Gastroesophageal sphincter (tissue), 4 donors: ENCODE measurements at regions not wholly inside any gene's neighbourhood (a gene's known extent, or its start where the extent isn't known, plus 50 kb on each side); places are given as distances from the start of the nearest gene placed in this dataset.

Experiments
- ATAC-seq: fragments of 150-250 bp; one replicate; pipeline ENCODE4 v1.9.1; 2016; ENCODE audit warnings: mild to moderate bottlenecking, moderate library complexity
- H3K27ac ChIP-seq, 4 donors: fragments of 200-600 bp; sonication (generic) in 3 of 4; 1 replicate in 3 of 4; 2 replicates in 1 of 4; pipeline ENCODE4 v1.5.1; 2016 to 2019
- H3K27me3 ChIP-seq: fragments of 200-600 bp; sonication (generic); one replicate; pipeline ENCODE4 v1.5.1; 2019
- H3K36me3 ChIP-seq, 2 donors: fragments of 200-600 bp; sonication (generic); one replicate each; pipeline ENCODE4 v1.5.1; 2019; ENCODE audit warnings: control low read depth in 1 of 2
- H3K4me1 ChIP-seq, 3 donors: fragments of 200-600 bp; sonication (generic); 1 replicate in 2 of 3; 2 replicates in 1 of 3; pipeline ENCODE4 v1.5.1; 2016 to 2019; ENCODE audit warnings: control low read depth in 2 of 3
- H3K4me3 ChIP-seq, 2 donors: fragments of 200-600 bp; sonication (generic); one replicate each; pipeline ENCODE4 v1.5.1; 2019; ENCODE audit warnings: mild to moderate bottlenecking in 1 of 2, moderate library complexity in 1 of 2
- H3K9me3 ChIP-seq, 3 donors: fragments of 200-600 bp; sonication (generic); one replicate each; pipeline ENCODE4 v1.5.1; 2017 to 2019; ENCODE audit warnings: control low read depth in 2 of 3
- EP300 ChIP-seq: sonication (generic); formaldehyde crosslinking; IDR thresholded peaks from one replicate; pipeline ENCODE4 v1.6.1; 2017; ENCODE audit warnings: antibody characterized with exemption, mild to moderate bottlenecking
- POLR2A ChIP-seq, 2 donors: fragments of 450-650 bp; IDR thresholded peaks; one replicate each; pipeline ENCODE4 v1.6.1; 2017; ENCODE audit warnings: antibody characterized with exemption in 2 of 2, mild to moderate bottlenecking in 2 of 2, moderate library complexity in 1 of 2
- POLR2AphosphoS5 ChIP-seq: sonication (generic); formaldehyde crosslinking; IDR thresholded peaks from one replicate; pipeline ENCODE4 v1.6.1; 2017; ENCODE audit warnings: antibody characterized with exemption
- WGBS, 2 donors: methylation state at CpG; one replicate each; pipeline ENCODE4 v1.1.5; 2018; ENCODE audit warnings: low coverage in 1 of 2; 5-methylcytosine and 5-hydroxymethylcytosine counted together
- TF ChIP-seq, protein P1 (sequence below), 4 experiments: fragments of 200-600 bp in 2 of 4; fragments of 450-650 bp in 2 of 4; sonication (generic) in 1 of 4; IDR thresholded peaks; one replicate each; pipeline ENCODE4 v1.5.1; 2017 to 2019; ENCODE audit warnings: antibody characterized with exemption in 4 of 4, mild to moderate bottlenecking in 2 of 4, moderate library complexity in 2 of 4

GRCh38 chr18:60889442-60889841 lies 443.8 kb upstream of the CDH20 start:
- WGBS, 2 donors, result 70 to 80% methylated on average over 1 to 2 of the region's 2 CpGs
- Histone ChIP-seq H3K4me1 (no peaks in the 10 kb centered on the region), H3K27ac (no peak overlapping the region), H3K9me3 (no peaks in the 10 kb centered on the region), H3K27me3 (no peaks in the 10 kb centered on the region), H3K4me3 (no peak overlapping the region), H3K36me3 (no peaks in the 10 kb centered on the region)
- TF ChIP-seq, protein P1, sequence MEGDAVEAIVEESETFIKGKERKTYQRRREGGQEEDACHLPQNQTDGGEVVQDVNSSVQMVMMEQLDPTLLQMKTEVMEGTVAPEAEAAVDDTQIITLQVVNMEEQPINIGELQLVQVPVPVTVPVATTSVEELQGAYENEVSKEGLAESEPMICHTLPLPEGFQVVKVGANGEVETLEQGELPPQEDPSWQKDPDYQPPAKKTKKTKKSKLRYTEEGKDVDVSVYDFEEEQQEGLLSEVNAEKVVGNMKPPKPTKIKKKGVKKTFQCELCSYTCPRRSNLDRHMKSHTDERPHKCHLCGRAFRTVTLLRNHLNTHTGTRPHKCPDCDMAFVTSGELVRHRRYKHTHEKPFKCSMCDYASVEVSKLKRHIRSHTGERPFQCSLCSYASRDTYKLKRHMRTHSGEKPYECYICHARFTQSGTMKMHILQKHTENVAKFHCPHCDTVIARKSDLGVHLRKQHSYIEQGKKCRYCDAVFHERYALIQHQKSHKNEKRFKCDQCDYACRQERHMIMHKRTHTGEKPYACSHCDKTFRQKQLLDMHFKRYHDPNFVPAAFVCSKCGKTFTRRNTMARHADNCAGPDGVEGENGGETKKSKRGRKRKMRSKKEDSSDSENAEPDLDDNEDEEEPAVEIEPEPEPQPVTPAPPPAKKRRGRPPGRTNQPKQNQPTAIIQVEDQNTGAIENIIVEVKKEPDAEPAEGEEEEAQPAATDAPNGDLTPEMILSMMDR (IDR thresholded peaks at IDR 0.05), result no peak
- no peak for TF ChIP-seq POLR2AphosphoS5
- no peak for TF ChIP-seq EP300
- no peak for TF ChIP-seq POLR2A (IDR thresholded peaks at IDR 0.05)
- no peak for ATAC-seq

GRCh38 chr18:60891936-60892335 lies 441.3 kb upstream of the CDH20 start:
- 90 to 92% methylated on average over 4 to 5 of the region's 5 CpGs for WGBS, 2 donors
- TF ChIP-seq POLR2A (IDR thresholded peaks at IDR 0.05), result no peak
- TF ChIP-seq, protein P1 (IDR thresholded peaks at IDR 0.05), result no peak
- TF ChIP-seq POLR2AphosphoS5, result no peak
- Histone ChIP-seq H3K9me3 (no peaks in the 10 kb centered on the region), H3K36me3 (no peaks in the 10 kb centered on the region), H3K27ac (no peak overlapping the region), H3K27me3 (no peaks in the 10 kb centered on the region), H3K4me1 (no peaks in the 10 kb centered on the region), H3K4me3 (no peak overlapping the region)
- no peak for ATAC-seq

GRCh38 chr18:60892441-60892840 lies 440.8 kb upstream of the CDH20 start:
- H3K27ac ChIP-seq, result no peak overlapping the region
- H3K36me3 ChIP-seq, result no peaks in the 10 kb centered on the region
- no peaks in the 10 kb centered on the region for H3K9me3 ChIP-seq
- H3K27me3 ChIP-seq, result no peaks in the 10 kb centered on the region
- no peak for ATAC-seq
- no peak for TF ChIP-seq POLR2A (IDR thresholded peaks at IDR 0.05)
- TF ChIP-seq EP300, result no peak
- TF ChIP-seq, protein P1 (IDR thresholded peaks at IDR 0.05), result no peak
- TF ChIP-seq POLR2AphosphoS5, result no peak
- no peaks in the 10 kb centered on the region for H3K4me1 ChIP-seq
- H3K4me3 ChIP-seq, result no peak overlapping the region

DNA sequence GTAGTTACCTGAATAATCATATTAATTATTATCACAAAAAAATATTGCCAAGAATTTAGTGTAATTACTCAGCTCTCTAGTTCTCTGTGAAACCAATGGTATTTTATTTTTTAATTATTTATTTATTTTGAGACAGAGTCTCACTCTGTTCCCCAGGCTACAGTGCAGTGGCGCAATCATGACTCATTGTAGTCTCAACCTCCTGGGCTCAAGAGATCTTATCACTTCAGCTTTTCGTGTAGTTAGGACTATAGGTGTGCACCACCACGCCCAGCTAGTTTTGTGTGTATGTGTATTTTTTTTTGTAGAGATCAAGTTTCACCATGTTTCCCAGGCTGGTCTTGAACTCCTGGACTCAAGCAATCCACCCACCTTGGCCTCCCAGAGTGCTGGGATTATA lies 440.4 kb upstream of the CDH20 start:
- TF ChIP-seq POLR2AphosphoS5, result no peak
- TF ChIP-seq, protein P1 (IDR thresholded peaks at IDR 0.05), result no peak
- no peak for TF ChIP-seq POLR2A (IDR thresholded peaks at IDR 0.05)
- TF ChIP-seq EP300, result no peak
- Histone ChIP-seq H3K4me1 (no peaks in the 10 kb centered on the region), H3K27ac (no peak overlapping the region), H3K27me3 (no peaks in the 10 kb centered on the region), H3K9me3 (no peaks in the 10 kb centered on the region), H3K4me3 (no peak overlapping the region), H3K36me3 (no peaks in the 10 kb centered on the region)
- 67 to 79% methylated on average over 2 to 3 of the region's 3 CpGs for WGBS, 2 donors
- ATAC-seq, result peak; percentile 51

DNA sequence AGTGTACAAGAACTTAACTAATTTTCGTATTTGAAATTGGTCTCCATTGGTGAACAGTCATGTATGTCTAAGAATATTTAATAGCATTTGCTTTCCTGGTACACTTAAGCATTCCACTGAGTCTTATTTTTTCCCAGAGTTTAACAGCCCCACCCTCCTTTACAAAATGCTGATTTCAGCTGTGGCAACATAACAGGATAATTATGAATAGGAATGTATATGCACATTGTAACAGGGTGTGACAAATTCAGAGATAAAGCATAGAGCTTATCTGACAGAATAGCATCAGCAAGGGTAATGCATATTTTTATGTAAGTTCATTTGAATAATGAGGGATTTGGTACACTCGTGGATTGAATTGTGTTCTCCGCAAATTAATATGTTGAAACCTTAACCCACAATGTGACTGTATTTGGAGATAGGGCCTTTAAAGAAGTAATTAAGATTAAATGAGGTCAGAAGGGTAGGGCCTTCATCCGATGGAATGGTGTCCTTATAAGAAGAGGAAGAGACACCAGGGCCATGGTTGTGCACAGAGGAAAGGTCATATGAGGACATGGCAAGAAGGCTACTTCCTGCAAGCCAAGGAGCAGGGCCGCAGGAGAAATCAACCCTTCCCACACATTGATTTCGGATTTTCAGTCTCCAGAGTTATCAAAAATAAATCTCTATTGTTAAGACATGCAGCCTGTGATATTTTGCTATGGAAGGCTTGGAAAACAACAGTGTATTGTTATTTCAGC lies 439.7 kb upstream of the CDH20 start:
- ATAC-seq, result no peak
- Histone ChIP-seq H3K4me3 (no peak overlapping the region), H3K9me3 (no peaks in the 10 kb centered on the region), H3K4me1 (no peaks in the 10 kb centered on the region), H3K27me3 (no peaks in the 10 kb centered on the region), H3K36me3 (no peaks in the 10 kb centered on the region), H3K27ac (no peak overlapping the region)
- no peak for TF ChIP-seq POLR2A (IDR thresholded peaks at IDR 0.05)
- 78 to 86% methylated on average over 6 of the region's 6 CpGs for WGBS, 2 donors
